ENCODE measurements at regions not wholly inside any gene's neighbourhood (a gene's known extent, or its start where the extent isn't known, plus 50 kb on each side); places are given as distances from the start of the nearest gene placed in this dataset.

DNA sequence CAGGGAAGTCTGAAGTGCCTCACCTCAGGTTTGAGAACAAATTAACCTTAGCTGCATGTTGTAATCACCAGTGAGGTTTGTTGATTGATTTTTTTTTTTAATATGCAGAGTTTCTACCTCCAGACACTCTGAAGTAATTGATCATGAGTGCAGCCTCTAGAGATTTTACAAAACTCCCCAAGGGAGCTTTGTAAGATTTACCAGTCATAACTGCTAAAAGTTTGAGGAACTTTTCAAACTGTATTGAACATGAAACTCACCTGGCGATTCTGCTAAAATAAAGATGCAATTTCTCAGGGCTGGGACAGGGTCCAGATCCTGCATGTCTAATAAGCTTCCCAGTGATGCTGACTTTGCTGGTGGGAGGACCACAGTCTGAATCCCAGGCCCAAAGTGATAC is 339.6 kb upstream of the DCC start:
- H3K27me3 ChIP-seq (replicated peaks) = no peaks in the 10 kb centered on the region
- DNase-seq = no peak
- TF ChIP-seq, protein P1, sequence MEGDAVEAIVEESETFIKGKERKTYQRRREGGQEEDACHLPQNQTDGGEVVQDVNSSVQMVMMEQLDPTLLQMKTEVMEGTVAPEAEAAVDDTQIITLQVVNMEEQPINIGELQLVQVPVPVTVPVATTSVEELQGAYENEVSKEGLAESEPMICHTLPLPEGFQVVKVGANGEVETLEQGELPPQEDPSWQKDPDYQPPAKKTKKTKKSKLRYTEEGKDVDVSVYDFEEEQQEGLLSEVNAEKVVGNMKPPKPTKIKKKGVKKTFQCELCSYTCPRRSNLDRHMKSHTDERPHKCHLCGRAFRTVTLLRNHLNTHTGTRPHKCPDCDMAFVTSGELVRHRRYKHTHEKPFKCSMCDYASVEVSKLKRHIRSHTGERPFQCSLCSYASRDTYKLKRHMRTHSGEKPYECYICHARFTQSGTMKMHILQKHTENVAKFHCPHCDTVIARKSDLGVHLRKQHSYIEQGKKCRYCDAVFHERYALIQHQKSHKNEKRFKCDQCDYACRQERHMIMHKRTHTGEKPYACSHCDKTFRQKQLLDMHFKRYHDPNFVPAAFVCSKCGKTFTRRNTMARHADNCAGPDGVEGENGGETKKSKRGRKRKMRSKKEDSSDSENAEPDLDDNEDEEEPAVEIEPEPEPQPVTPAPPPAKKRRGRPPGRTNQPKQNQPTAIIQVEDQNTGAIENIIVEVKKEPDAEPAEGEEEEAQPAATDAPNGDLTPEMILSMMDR (IDR thresholded peaks at IDR 0.05; ENCODE audit: low read depth, low read length, missing control alignments) = no peak
- in situ Hi-C loops (cut with HindIII; ENCODE audit: low pct_ligation_motif_present, low sequenced_read_pairs) = no loop called here
- no peaks in the 10 kb centered on the region for H3K36me3 ChIP-seq (replicated peaks)
- H3K27ac ChIP-seq = no peak overlapping the region
- H3K4me3 ChIP-seq (ENCODE audit: low read depth, low read length) = no peak overlapping the region

- H3K36me3 ChIP-seq (replicated peaks) = no peaks in the 10 kb centered on the region
- no peak overlapping the region for H3K27ac ChIP-seq
- DNase-seq = no peak
- TF ChIP-seq, protein P1 (IDR thresholded peaks at IDR 0.05; ENCODE audit: low read depth, low read length, missing control alignments) = no peak
- in situ Hi-C loops (cut with HindIII; ENCODE audit: low pct_ligation_motif_present, low sequenced_read_pairs) = no loop called here
- H3K27me3 ChIP-seq (replicated peaks) = no peaks in the 10 kb centered on the region
- no peak overlapping the region for H3K4me3 ChIP-seq (ENCODE audit: low read depth, low read length)
Observed at GRCh38 chr18:52001106-52001505, 338.9 kb upstream of the DCC start.

GRCh38 chr18:52002600-52002999 is 337.4 kb upstream of the DCC start:
- TF ChIP-seq, protein P1 (IDR thresholded peaks at IDR 0.05; ENCODE audit: low read depth, low read length, missing control alignments) = no peak
- H3K36me3 ChIP-seq (replicated peaks) = no peaks in the 10 kb centered on the region
- no peak for DNase-seq
- H3K27me3 ChIP-seq (replicated peaks) = no peaks in the 10 kb centered on the region
- H3K4me3 ChIP-seq (ENCODE audit: low read depth, low read length) = no peak overlapping the region
- in situ Hi-C loops (cut with HindIII; ENCODE audit: low pct_ligation_motif_present, low sequenced_read_pairs) = no loop called here
- no peak overlapping the region for H3K27ac ChIP-seq

DNA sequence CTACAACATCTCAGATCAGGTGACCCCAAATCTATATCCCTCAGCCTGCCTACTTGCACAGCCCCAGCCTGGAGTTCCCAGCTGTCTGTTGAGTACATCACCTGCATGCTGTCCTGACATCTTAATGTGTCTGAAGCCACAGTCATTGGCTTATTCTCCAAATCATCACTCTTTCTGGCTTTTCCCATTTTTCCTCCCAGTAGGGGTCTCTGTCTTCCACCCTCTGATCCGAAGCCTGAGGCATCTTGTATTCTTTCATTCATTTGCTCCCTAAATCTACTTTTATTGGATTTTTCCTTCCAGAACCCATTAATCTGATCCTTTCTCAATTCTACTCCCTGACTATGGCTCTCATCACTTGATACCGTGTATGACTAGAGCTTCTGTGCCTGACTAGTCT is 332.9 kb upstream of the DCC start:
- TF ChIP-seq, protein P1 (IDR thresholded peaks at IDR 0.05; ENCODE audit: low read depth, low read length, missing control alignments) = no peak
- Histone ChIP-seq H3K27me3 (replicated peaks) (no peaks in the 10 kb centered on the region), H3K27ac (no peak overlapping the region), H3K4me3 (ENCODE audit: low read depth, low read length) (no peak overlapping the region), H3K36me3 (replicated peaks) (no peaks in the 10 kb centered on the region)
- in situ Hi-C loops (cut with HindIII; ENCODE audit: low pct_ligation_motif_present, low sequenced_read_pairs) = no loop called here
- DNase-seq = no peak

GRCh38 chr18:52008330-52008729 is 331.7 kb upstream of the DCC start:
- H3K27me3 ChIP-seq (replicated peaks) = no peaks in the 10 kb centered on the region
- in situ Hi-C loops (cut with HindIII; ENCODE audit: low pct_ligation_motif_present, low sequenced_read_pairs) = no loop called here
- DNase-seq = no peak

GRCh38 chr18:52008736-52009135 is 331.3 kb upstream of the DCC start:
- Histone ChIP-seq H3K36me3 (replicated peaks) (no peaks in the 10 kb centered on the region), H3K4me3 (ENCODE audit: low read depth, low read length) (no peak overlapping the region), H3K27me3 (replicated peaks) (no peaks in the 10 kb centered on the region), H3K27ac (no peak overlapping the region)
- in situ Hi-C loops (cut with HindIII; ENCODE audit: low pct_ligation_motif_present, low sequenced_read_pairs) = no loop called here
- TF ChIP-seq, protein P1 (IDR thresholded peaks at IDR 0.05; ENCODE audit: low read depth, low read length, missing control alignments) = no peak
- no peak for DNase-seq

More at GRCh38 chr18:52008330-52008729, 331.7 kb upstream of the DCC start:
- H3K27ac ChIP-seq = no peak overlapping the region
- no peak overlapping the region for H3K4me3 ChIP-seq (ENCODE audit: low read depth, low read length)
- no peaks in the 10 kb centered on the region for H3K36me3 ChIP-seq (replicated peaks)
- TF ChIP-seq, protein P1 (IDR thresholded peaks at IDR 0.05; ENCODE audit: low read depth, low read length, missing control alignments) = no peak

Measured in brain microvascular endothelial cell (primary cell).